ENCODE measurements at regions not wholly inside any gene's neighbourhood (a gene's known extent, or its start where the extent isn't known, plus 50 kb on each side); places are given as distances from the start of the nearest gene placed in this dataset.
A peak's percentile ranks its signal among the peaks of the same experiment; 100 is the strongest.

- Histone ChIP-seq H3K79me2 (no peaks in the 10 kb centered on the region), H3K27ac (no peak overlapping the region), H3K4me2 (no peak overlapping the region), H2AFZ (no peak overlapping the region), H3K36me3 (replicated peaks; ENCODE audit: insufficient read depth, low read depth) (no peaks in the 10 kb centered on the region), H3K27me3 (no peaks in the 10 kb centered on the region), H3K4me3 (no peak overlapping the region), H4K20me1 (ENCODE audit: insufficient read depth, poor library complexity, severe bottlenecking) (no peaks in the 10 kb centered on the region), H3K9me2 (replicated peaks; ENCODE audit: insufficient read depth) (no peaks in the 10 kb centered on the region), H3K4me1 (ENCODE audit: insufficient read depth) (peaks cover 5% of the 10 kb centered on the region), H3K9me3 (ENCODE audit: low read depth) (peaks cover 8% of the 10 kb centered on the region)
- TF ChIP-seq, protein P1, sequence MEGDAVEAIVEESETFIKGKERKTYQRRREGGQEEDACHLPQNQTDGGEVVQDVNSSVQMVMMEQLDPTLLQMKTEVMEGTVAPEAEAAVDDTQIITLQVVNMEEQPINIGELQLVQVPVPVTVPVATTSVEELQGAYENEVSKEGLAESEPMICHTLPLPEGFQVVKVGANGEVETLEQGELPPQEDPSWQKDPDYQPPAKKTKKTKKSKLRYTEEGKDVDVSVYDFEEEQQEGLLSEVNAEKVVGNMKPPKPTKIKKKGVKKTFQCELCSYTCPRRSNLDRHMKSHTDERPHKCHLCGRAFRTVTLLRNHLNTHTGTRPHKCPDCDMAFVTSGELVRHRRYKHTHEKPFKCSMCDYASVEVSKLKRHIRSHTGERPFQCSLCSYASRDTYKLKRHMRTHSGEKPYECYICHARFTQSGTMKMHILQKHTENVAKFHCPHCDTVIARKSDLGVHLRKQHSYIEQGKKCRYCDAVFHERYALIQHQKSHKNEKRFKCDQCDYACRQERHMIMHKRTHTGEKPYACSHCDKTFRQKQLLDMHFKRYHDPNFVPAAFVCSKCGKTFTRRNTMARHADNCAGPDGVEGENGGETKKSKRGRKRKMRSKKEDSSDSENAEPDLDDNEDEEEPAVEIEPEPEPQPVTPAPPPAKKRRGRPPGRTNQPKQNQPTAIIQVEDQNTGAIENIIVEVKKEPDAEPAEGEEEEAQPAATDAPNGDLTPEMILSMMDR (IDR thresholded peaks at IDR 0.05; ENCODE audit: poor library complexity): no peak
- no peak for TF ChIP-seq EZH2 (IDR thresholded peaks at IDR 0.05; ENCODE audit: borderline replicate concordance)
- no peak for TF ChIP-seq EZH2phosphoT487 (IDR thresholded peaks at IDR 0.05; ENCODE audit: low read depth, severe bottlenecking, unreplicated experiment)
- DNase-seq (ENCODE audit: low spot score): no peak
- 96% methylated on average over 1 of the region's 1 CpG for WGBS (ENCODE audit: low lambda C conversion rate, missing lambda C conversion rate)
Measured at GRCh38 chr10:121323443-121323842, 274.8 kb downstream of the FGFR2 start.

DNA sequence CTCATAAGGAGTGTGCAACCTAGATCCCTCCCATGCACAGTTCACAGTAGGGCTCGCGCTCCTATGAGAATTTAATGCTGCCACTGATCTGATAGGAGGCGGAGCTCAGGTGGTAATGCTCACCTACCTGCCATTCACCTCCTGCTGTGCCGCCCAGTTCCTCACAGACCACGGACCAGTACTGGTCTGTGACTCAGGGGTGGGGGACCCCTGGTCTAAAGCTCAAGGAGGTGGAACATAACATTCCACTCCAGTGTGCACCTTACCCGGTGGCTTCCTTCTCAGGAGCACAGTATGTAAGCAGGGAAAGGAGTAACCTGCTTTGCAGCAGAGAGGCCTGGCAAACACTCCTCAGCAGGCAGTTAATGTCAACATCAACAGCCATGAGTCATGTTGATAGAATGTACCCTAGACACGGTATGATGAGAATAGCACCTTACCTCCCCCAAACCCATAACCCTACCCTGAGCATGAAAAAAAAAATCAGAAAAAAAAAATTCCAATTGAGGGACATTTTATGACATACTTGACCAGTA is 273.5 kb downstream of the FGFR2 start:
- Histone ChIP-seq H3K4me3 (no peak overlapping the region), H3K9me2 (replicated peaks; ENCODE audit: insufficient read depth) (no peaks in the 10 kb centered on the region), H4K20me1 (ENCODE audit: insufficient read depth, poor library complexity, severe bottlenecking) (no peaks in the 10 kb centered on the region), H2AFZ (no peak overlapping the region), H3K9me3 (ENCODE audit: low read depth) (no peaks in the 10 kb centered on the region), H3K79me2 (no peaks in the 10 kb centered on the region), H3K27ac (peak overlapping the region; percentile 74), H3K4me2 (peak overlapping the region; percentile 11), H3K36me3 (replicated peaks; ENCODE audit: insufficient read depth, low read depth) (no peaks in the 10 kb centered on the region), H3K27me3 (no peaks in the 10 kb centered on the region), H3K4me1 (ENCODE audit: insufficient read depth) (peaks cover 5% of the 10 kb centered on the region)
- no peak for TF ChIP-seq EZH2phosphoT487 (IDR thresholded peaks at IDR 0.05; ENCODE audit: low read depth, severe bottlenecking, unreplicated experiment)
- TF ChIP-seq EZH2 (IDR thresholded peaks at IDR 0.05; ENCODE audit: borderline replicate concordance): no peak
- TF ChIP-seq, protein P1 (IDR thresholded peaks at IDR 0.05; ENCODE audit: poor library complexity): no peak
- DNase-seq (ENCODE audit: low spot score): peak; percentile 68
- 60% methylated on average over 7 of the region's 7 CpGs for WGBS (ENCODE audit: low lambda C conversion rate, missing lambda C conversion rate)

DNA sequence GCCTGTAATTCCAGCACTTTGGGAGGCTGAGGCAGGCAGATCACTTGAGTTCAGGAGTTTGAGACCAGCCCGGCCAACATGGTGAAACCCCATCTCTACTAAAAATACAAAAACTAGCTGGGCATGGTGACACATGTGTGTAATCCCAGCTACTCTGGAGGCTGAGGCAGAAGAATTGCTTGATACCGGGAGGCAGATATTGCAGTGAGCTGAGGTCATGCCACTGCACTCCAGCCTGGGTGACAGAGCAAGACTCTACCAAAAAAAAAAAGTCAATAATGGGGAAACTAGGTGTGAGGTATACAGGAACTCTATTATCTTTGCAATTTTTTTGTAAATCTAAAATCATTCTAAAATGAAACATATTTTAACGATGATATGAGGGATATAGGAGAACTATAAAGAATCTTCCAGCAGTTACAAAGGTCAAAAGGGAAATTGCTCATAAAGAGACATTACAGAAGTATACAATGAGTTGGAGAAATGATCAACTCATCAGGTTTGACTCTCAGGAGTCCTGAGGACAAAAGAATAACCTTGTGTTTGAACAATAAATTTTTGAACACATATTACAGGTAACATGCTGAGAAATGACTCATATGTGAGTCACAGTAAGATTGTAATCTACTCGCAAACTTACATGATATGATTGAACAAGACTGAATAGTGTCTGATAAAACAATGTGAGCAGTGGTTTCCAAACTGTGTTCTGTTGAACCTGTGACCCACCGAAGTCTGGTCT is 272.6 kb downstream of the FGFR2 start:
- peaks cover 5% of the 10 kb centered on the region for H3K4me1 ChIP-seq (ENCODE audit: insufficient read depth)

More for the DNA sequence above, 272.6 kb downstream of the FGFR2 start:
- Histone ChIP-seq H3K4me3 (no peak overlapping the region), H3K27ac (peak overlapping the region; percentile 74), H4K20me1 (ENCODE audit: insufficient read depth, poor library complexity, severe bottlenecking) (no peaks in the 10 kb centered on the region), H3K36me3 (replicated peaks; ENCODE audit: insufficient read depth, low read depth) (no peaks in the 10 kb centered on the region), H2AFZ (no peak overlapping the region), H3K27me3 (no peaks in the 10 kb centered on the region), H3K79me2 (no peaks in the 10 kb centered on the region), H3K9me3 (ENCODE audit: low read depth) (no peaks in the 10 kb centered on the region), H3K9me2 (replicated peaks; ENCODE audit: insufficient read depth) (no peaks in the 10 kb centered on the region), H3K4me2 (peak overlapping the region; percentile 11)
- DNase-seq (ENCODE audit: low spot score): no peak
- WGBS (ENCODE audit: low lambda C conversion rate, missing lambda C conversion rate): 58% methylated on average over 5 of the region's 5 CpGs
- TF ChIP-seq EZH2phosphoT487 (IDR thresholded peaks at IDR 0.05; ENCODE audit: low read depth, severe bottlenecking, unreplicated experiment): no peak
- TF ChIP-seq, protein P1 (IDR thresholded peaks at IDR 0.05; ENCODE audit: poor library complexity): no peak
- no peak for TF ChIP-seq EZH2 (IDR thresholded peaks at IDR 0.05; ENCODE audit: borderline replicate concordance)
